Thyroid gland (tissue), 4 donors: ENCODE measurements at regions not wholly inside any gene's neighbourhood (a gene's known extent, or its start where the extent isn't known, plus 50 kb on each side); places are given as distances from the start of the nearest gene placed in this dataset.

Experiments
- POLR2A ChIP-seq, 2 donors: fragments of 450-650 bp; IDR thresholded peaks; one replicate each; pipeline ENCODE4 v1.6.1; 2017; ENCODE audit warnings: antibody characterized with exemption in 2 of 2, mild to moderate bottlenecking in 2 of 2, moderate library complexity in 1 of 2
- TF ChIP-seq, protein P1 (sequence below), 6 experiments: fragments of 200-600 bp in 3 of 6; fragments of 450-650 bp in 3 of 6; sonication (generic) in 3 of 6; IDR thresholded peaks; one replicate each; pipeline ENCODE4 v1.5.1; 2016 to 2019; ENCODE audit warnings: antibody characterized with exemption in 6 of 6, mild to moderate bottlenecking in 2 of 6, inconsistent platforms in 1 of 6, moderate library complexity in 1 of 6

DNA sequence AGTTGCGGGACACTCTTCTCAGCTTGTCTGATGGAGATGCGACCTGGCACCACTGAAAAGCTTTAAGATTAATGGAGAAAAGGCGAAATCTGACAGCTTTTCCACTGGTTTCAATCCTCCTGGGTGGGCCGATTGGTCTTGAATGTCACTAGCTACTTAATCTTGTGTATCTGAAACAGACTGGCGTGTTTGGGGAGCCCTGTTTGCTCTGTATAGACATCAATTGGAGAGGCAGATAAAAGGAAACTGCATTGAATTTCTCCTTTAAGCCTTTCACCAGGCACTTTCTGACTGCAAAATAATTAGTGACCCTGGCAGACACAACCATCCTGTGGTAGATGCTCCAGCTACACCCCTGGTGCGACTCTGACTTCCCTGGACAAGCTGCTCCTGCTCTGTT lies 224.2 kb downstream of the NDUFS4 start:
- TF ChIP-seq, protein P1, sequence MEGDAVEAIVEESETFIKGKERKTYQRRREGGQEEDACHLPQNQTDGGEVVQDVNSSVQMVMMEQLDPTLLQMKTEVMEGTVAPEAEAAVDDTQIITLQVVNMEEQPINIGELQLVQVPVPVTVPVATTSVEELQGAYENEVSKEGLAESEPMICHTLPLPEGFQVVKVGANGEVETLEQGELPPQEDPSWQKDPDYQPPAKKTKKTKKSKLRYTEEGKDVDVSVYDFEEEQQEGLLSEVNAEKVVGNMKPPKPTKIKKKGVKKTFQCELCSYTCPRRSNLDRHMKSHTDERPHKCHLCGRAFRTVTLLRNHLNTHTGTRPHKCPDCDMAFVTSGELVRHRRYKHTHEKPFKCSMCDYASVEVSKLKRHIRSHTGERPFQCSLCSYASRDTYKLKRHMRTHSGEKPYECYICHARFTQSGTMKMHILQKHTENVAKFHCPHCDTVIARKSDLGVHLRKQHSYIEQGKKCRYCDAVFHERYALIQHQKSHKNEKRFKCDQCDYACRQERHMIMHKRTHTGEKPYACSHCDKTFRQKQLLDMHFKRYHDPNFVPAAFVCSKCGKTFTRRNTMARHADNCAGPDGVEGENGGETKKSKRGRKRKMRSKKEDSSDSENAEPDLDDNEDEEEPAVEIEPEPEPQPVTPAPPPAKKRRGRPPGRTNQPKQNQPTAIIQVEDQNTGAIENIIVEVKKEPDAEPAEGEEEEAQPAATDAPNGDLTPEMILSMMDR (IDR thresholded peaks at IDR 0.05) = no peak
- no peak for TF ChIP-seq POLR2A (IDR thresholded peaks at IDR 0.05)
